D721Med (cell line): ENCODE measurements at regions not wholly inside any gene's neighbourhood (a gene's known extent, or its start where the extent isn't known, plus 50 kb on each side); places are given as distances from the start of the nearest gene placed in this dataset.
"Not testable (repeated sequence)": the region's sequence is repeated elsewhere in the genome, so short reads cannot be mapped to it uniquely, and the experiment has no call there.

Experiments
- DNase-seq: peaks from one replicate; pipeline ENCODE4 v3.0.0; 2011; ENCODE audit warnings: low spot score; ENCODE audit not compliant: insufficient read length
- FAIRE-seq: peaks from 2 replicates; lab custom pipeline; 2011; peaks lifted over from hg19 to GRCh38; lab: Jason Lieb, UNC
- TF ChIP-seq, protein P1 (sequence below): IDR thresholded peaks from 2 replicates; pipeline ENCODE4 v1.5.1; 2012; ENCODE audit warnings: mild to moderate bottlenecking, control low read depth; ENCODE audit not compliant: insufficient read depth; ENCODE audit errors: missing control alignments

DNA sequence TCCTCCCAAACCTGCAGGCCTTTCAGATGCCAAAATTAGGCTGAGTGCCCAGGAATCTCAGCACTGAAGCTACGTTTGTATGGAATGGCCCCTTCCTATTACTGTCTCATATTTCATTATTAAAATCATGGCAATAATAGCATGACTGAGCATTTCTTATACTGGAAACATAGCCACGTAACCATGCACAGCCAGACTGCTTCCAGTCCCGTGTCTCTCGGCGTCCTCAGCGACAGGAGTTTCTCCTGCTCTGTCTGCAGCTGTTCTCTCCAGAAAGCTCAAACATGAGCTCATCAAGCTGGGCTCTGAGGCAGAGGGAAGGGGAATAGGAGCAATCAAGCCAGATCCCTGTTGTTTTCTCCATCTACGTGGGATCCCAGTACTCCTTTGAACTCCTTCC, 104.0 kb downstream of the CDC7 start:
- FAIRE-seq (no peak), DNase-seq (no peak)
- TF ChIP-seq, protein P1, sequence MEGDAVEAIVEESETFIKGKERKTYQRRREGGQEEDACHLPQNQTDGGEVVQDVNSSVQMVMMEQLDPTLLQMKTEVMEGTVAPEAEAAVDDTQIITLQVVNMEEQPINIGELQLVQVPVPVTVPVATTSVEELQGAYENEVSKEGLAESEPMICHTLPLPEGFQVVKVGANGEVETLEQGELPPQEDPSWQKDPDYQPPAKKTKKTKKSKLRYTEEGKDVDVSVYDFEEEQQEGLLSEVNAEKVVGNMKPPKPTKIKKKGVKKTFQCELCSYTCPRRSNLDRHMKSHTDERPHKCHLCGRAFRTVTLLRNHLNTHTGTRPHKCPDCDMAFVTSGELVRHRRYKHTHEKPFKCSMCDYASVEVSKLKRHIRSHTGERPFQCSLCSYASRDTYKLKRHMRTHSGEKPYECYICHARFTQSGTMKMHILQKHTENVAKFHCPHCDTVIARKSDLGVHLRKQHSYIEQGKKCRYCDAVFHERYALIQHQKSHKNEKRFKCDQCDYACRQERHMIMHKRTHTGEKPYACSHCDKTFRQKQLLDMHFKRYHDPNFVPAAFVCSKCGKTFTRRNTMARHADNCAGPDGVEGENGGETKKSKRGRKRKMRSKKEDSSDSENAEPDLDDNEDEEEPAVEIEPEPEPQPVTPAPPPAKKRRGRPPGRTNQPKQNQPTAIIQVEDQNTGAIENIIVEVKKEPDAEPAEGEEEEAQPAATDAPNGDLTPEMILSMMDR = no peak

DNA sequence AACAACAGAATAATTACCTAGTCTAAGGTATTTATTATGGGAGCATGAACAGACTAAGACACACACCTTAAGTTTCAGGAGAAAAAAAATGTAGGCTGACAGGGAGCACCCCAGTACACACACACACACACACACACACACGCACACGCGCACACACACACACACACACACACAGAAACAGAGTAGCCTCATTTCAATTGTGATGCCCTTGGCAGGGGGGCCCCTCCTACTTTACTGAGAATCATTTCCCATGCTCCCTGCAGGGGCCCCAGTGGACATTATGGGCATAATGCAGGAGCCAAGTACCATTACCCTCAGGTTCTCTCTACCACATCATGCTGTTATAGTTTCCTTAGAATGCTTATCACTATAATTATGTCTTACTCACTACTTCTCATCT, 104.9 kb downstream of the CDC7 start:
- FAIRE-seq (no peak), DNase-seq (no peak)
- TF ChIP-seq, protein P1 = no peak

DNA sequence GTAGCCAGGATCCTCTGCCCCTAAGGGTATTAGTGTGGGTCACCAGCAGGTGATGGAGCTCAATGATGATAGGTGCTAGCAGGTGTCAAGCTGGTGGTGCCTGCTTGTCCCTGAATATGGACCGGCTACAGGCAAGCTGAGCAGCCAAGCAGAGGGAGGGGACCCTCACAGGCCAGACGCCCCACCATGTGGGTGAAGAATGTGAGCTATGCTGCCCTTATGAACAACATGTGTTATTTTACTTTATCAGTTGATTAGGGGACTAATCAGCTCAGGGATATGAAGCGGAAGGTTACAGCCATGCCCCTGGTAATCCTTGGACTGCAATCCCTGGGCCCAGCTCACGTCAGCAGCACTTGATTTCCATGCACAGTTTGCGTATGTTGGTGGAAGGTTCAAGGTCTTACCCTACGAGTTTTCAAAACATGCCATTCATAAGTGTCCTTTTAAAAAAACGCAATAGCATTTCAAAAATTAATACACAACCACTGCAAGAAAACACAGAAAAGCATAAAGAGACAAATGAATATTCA, 106.0 kb downstream of the CDC7 start:
- no peak for DNase-seq
- FAIRE-seq = no peak
- TF ChIP-seq, protein P1 = no peak

DNA sequence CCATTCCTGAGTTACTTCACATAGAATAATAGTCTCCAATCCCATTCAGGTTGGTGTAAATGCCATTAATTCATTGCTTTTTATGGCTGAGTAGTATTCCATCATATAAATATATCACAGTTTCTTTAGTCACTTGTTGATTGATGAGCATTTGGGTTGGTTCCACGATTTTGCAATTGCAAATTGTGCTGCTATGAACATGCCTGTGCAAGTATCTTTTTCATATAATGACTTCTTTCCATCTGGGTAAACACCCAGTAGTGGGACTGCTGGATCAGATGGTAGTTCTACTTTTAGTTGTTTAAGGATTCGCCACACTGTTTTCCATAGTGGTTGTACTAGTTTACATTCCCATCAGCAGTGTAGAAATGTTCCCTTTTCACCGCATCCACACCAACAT, 107.0 kb downstream of the CDC7 start:
- not testable (repeated sequence) for DNase-seq, FAIRE-seq

DNA sequence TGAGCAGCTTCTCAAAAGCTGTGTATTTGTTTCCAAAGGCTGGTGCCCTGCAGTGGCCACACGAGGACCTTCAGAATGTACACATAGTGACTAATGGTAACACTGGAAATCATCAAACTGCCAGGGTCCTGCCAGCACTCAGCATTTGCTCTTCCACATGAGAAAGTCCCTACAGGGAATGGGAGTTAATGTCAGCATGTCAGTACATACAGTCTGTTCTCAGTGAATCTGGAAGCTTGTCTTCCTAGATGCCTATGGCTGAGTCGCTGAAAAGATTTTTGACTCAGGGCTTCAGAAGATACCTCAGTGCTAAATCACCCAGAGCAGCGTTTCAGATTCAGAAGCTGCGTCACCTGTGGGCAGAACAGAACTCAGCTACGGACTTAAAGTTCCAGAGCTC, 108.2 kb downstream of the CDC7 start:
- DNase-seq = no peak
- FAIRE-seq = no peak
- TF ChIP-seq, protein P1 = no peak

DNA sequence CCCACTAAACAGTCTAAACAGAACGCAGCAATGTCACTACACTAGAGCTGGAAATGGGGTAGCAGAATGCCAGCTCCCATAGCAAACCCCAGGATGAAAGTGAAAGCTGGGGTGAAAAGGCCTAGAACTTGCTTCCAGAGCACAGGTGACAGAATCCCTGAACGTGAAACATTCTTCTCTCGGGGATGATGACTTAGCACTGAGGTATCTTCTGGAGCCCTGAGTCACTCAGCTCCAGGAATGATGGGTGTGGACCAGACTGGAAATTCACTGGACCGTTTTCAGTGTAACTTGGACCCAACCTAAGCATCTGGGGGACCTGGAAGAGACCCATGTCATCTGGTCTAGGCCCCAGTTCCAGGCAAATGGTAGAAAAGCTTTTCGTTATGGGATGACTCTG, 108.9 kb downstream of the CDC7 start:
- TF ChIP-seq, protein P1 = no peak
- DNase-seq (no peak), FAIRE-seq (no peak)

DNA sequence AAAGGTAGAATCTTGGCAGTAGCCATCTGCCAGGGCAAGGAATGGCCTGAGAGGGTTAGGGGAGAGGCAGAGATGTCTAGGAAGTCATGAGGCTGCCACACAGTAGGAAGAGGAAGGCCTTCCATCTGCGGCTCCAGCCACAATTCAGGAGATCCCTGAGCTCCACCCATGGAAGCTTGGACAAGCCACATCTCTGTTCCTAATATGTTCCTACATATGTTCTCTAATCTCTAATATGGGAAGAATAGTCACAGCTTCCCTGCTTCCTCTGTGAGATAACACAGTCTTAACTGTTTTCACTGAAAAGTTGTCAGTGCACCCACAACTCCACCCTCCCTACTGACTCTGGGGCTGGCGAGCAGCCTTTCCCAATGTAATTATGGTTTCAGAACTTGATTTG, 109.5 kb downstream of the CDC7 start:
- TF ChIP-seq, protein P1 = no peak
- FAIRE-seq (no peak), DNase-seq (no peak)

DNA sequence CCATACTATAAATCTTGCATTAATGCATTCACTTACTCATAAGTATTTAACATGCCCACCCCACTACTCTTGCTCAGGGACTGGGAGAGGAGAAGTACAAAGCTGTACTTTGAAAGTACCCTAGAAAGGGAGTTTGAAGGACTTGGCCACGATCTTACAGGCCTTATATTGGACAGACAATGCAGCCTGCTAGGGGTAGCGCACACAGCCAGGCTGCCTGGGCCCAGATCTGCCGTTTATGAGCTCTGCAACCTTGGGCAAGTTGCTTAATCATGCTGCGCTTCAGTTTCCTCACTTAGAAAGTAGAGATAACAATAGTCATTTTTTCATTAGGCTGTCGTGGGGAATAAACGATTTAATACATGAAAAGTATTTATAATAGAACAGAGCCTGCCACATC, 110.1 kb downstream of the CDC7 start:
- no peak for DNase-seq
- TF ChIP-seq, protein P1 = no peak
- no peak for FAIRE-seq
